GM19397 (cell line): ENCODE measurements at regions not wholly inside any gene's neighbourhood (a gene's known extent, or its start where the extent isn't known, plus 50 kb on each side); places are given as distances from the start of the nearest gene placed in this dataset.

Source experiments
- ATAC-seq: cut with Tn5 transposase; IDR thresholded peaks from one replicate; pipeline ENCODE4 v1.9.1; 2021; ENCODE audit warnings: mild to moderate bottlenecking, moderate library complexity; ENCODE audit not compliant: unreplicated experiment

GRCh38 chr3:178236555-178237277 lies 299.5 kb upstream of the KCNMB2 start:
- no peak for ATAC-seq

GRCh38 chr3:178238179-178238578 lies 298.1 kb upstream of the KCNMB2 start:
- ATAC-seq = no peak

- ATAC-seq = no peak
Measured at GRCh38 chr3:178244733-178245709, 291.2 kb upstream of the KCNMB2 start.

- no peak for ATAC-seq
Measured at GRCh38 chr3:178246004-178246403, 290.2 kb upstream of the KCNMB2 start.

- ATAC-seq = no peak
Measured at GRCh38 chr3:178255315-178255714, 280.9 kb upstream of the KCNMB2 start.

GRCh38 chr3:178257491-178257890 lies 278.7 kb upstream of the KCNMB2 start:
- no peak for ATAC-seq

GRCh38 chr3:178258121-178258520 lies 278.1 kb upstream of the KCNMB2 start:
- no peak for ATAC-seq

GRCh38 chr3:178259703-178260102 lies 276.5 kb upstream of the KCNMB2 start:
- ATAC-seq = no peak

- no peak for ATAC-seq
Measured at GRCh38 chr3:178260887-178261565, 275.2 kb upstream of the KCNMB2 start.

GRCh38 chr3:178263236-178263916 lies 272.9 kb upstream of the KCNMB2 start:
- no peak for ATAC-seq

- no peak for ATAC-seq
Measured at GRCh38 chr3:178267158-178267844, 268.9 kb upstream of the KCNMB2 start.

GRCh38 chr3:178270838-178271237 lies 265.4 kb upstream of the KCNMB2 start:
- ATAC-seq = no peak

- ATAC-seq = no peak
Measured at GRCh38 chr3:178271740-178272387, 264.4 kb upstream of the KCNMB2 start.

GRCh38 chr3:178272841-178273240 lies 263.4 kb upstream of the KCNMB2 start:
- no peak for ATAC-seq

- ATAC-seq = no peak
Measured at GRCh38 chr3:178274711-178275110, 261.5 kb upstream of the KCNMB2 start.

- ATAC-seq = no peak
Measured at GRCh38 chr3:178275311-178275710, 260.9 kb upstream of the KCNMB2 start.

GRCh38 chr3:178275793-178276192 lies 260.4 kb upstream of the KCNMB2 start:
- ATAC-seq = no peak

- no peak for ATAC-seq
Measured at GRCh38 chr3:178277605-178278004, 258.6 kb upstream of the KCNMB2 start.

GRCh38 chr3:178283561-178283960 lies 252.7 kb upstream of the KCNMB2 start:
- no peak for ATAC-seq

- no peak for ATAC-seq
Measured at GRCh38 chr3:178284181-178284580, 252.1 kb upstream of the KCNMB2 start.
